Myocyte (in vitro differentiated cells): ENCODE measurements at regions not wholly inside any gene's neighbourhood (a gene's known extent, or its start where the extent isn't known, plus 50 kb on each side); places are given as distances from the start of the nearest gene placed in this dataset.
"Not testable (repeated sequence)": the region's sequence is repeated elsewhere in the genome, so short reads cannot be mapped to it uniquely, and the experiment has no call there.

Experiments
- DNase-seq: peaks from one replicate; pipeline ENCODE4 v3.0.0-alpha.2; 2012; ENCODE audit warnings: low read depth

DNA sequence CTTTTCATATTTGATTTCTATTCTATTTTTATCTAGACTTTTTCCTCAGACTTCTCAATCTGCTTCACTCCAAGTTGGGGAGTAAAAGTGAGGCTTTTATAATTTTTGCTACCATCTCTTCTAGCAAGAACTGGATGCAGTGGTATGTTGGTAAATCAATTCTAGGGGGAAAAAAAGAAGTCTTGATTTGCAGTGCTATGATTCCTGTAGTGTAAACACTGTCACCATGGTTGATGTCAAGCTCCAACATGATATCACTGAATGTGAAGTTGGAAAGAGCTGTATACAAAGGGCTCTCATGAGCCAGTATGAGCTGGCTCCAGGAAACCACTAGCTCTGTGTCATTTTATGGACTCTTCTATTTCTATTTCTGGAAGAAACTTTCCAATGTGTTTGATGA lies 439.2 kb downstream of the NTRK2 start:
- no peak for DNase-seq

DNA sequence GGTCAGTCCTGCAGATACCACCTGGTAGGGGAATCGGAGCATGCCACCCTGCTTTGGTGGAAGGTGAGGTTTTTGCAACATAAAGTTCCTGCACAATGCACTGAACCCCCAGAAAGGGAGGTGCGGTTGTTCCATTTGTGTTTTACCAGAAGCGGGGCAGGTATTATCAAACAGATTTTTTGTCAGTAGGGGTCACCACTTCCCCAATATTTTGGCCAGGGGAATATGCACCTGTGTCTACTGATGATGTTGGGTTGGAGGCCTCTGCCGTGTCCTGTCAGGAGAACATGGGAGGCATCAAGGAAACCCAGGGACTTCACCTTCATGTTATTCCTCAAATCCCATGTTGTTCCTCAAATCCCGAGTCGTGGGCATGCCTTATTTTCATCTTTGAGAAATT lies 438.7 kb downstream of the NTRK2 start:
- DNase-seq, result no peak

DNA sequence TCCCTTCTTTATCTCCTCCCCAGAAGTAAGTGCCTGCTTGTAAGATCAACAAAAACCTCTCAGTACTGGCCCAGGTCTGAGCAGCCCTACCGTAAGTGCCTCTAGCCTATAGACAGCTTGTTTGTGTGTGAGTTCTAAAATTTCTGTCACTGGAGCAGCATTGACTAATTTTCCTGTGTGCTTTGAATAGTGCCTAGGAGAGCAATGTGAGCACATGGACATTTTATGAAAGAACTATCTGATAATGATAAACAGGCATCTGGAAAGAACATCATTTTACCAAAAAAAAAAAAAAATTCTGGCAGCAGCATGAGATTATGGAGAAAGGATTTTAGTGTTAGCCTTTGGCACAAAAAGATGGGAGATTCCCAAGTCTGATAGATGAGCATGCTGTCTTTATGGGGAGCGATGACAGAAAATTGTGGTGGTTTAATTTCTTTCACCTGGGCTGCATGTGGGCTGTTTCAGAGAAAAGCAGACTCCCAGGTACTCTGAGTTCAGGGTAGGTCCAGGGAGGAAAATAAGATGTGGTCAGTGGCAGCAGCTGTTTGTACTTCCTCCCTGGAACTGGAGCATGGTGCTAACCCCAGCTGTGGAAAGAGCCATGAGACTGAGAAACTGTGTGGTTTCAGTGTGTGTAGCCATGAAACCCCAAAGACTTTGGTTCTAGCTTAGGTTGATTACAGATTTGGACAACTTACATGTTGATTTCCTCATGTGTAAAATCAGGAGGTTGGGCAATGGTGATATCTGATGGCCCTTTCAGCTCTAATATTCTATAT lies 419.9 kb downstream of the NTRK2 start:
- no peak for DNase-seq

DNA sequence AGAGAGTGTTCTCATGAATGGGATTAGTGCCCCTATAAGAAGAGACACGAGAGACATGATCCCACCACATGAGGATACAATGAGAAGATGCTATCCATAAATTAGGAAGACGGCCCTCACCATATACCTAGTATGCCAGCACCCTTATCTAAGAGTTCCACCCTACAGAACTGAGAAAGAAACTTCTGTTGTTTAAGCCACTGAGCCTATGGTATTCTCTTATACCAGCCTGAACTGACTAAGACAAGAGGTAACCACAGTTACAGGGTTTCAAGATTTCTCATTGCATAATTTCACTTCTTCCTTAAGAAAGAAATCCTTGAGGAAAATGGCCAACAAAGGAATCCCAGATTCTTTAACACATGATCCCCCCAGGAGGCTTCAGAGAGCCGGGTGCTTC lies 412.4 kb downstream of the NTRK2 start:
- DNase-seq, result no peak

DNA sequence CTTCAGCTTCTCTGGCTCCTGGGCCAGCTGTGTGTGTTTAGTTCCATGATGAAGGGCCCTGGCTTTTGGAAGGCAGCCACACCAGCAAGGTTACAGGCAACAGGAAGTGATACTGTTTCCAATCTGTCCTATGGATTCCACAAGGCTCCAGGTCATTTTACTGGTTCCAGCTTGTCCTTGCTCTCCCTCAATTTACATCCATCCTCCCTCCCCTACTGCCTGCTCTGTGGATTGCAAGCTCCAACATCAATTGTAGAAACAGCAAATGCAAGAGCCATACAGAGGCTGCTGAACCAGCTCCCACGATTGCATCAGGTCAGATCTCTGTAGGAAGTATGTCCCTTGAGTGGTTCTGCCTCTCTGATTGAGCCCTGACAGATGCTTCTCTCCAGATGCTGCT lies 409.8 kb downstream of the NTRK2 start:
- DNase-seq, result no peak

DNA sequence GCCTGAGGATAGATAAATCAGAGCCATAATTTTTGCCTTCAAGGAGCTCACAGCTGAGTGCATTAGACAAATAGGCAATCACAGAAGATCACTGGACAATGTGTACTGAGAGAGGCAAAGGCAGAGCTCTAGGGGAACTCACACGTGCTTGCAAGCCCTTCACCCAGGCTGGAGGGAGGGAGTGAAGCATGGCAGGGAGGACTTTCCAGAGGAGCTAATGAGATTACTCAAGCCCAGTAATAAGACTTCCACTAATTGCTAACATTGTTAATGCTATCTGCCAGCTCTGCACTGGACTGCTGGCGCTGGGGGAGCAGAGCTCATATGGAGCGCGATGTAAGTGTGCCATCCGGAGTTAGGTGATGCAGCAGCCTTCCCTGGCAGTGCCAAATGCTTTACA lies 408.4 kb downstream of the NTRK2 start:
- no peak for DNase-seq

DNA sequence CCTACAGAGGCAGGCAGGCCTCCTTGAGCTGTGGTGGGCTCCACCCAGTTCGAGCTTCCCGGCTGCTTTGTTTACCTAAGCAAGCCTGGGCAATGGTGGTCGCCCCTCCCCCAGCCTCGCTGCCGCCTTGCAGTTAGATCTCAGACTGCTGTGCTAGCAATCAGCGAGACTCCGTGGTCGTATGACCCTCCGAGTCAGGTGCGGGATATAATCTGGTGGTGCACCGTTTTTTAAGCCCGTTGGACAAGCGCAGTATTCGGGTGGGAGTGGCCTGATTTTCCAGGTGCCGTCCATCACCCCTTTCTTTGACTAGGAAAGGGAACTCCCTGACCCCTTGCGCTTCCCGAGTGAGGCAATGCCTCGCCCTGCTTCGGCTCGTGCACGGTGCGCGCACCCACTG lies 407.6 kb downstream of the NTRK2 start:
- not testable (repeated sequence) for DNase-seq
